Effector memory CD8-positive, alpha-beta T cell (primary cell): ENCODE measurements at regions not wholly inside any gene's neighbourhood (a gene's known extent, or its start where the extent isn't known, plus 50 kb on each side); places are given as distances from the start of the nearest gene placed in this dataset.
A peak's percentile ranks its signal among the peaks of the same experiment; 100 is the strongest.

Experiments
- ATAC-seq: fragments of 150-1000 bp; cut with Tn5 transposase; replicated peaks from 2 replicates; pipeline ENCODE4 v1.10.0; 2021; ENCODE audit warnings: mild to moderate bottlenecking, moderate library complexity
- DNase-seq, 3 experiments: peaks; one replicate each; pipeline ENCODE4 v3.0.0; 2021
- H3K27ac Mint-ChIP-seq, 2 donors: one replicate each; pipeline ENCODE4 v1.8.0; 2022; ENCODE audit warnings: mild to moderate bottlenecking in 2 of 2, mixed read lengths in 2 of 2, moderate library complexity in 2 of 2
- H3K27me3 Mint-ChIP-seq, 2 donors: one replicate each; pipeline ENCODE4 v1.8.0; 2022; ENCODE audit warnings: mixed read lengths in 2 of 2
- H3K36me3 Mint-ChIP-seq: one replicate; pipeline ENCODE4 v1.8.0; 2022; ENCODE audit warnings: mild to moderate bottlenecking, moderate library complexity, mixed read lengths; ENCODE audit not compliant: insufficient read depth
- H3K4me1 Mint-ChIP-seq, 2 donors: one replicate each; pipeline ENCODE4 v1.8.0; 2022; ENCODE audit warnings: low read depth in 2 of 2, mixed read lengths in 2 of 2
- H3K4me3 Mint-ChIP-seq, 2 donors: one replicate each; pipeline ENCODE4 v1.8.0; 2022; ENCODE audit warnings: mild to moderate bottlenecking in 2 of 2, mixed read lengths in 2 of 2, moderate library complexity in 2 of 2
- H3K9me3 Mint-ChIP-seq, 2 donors: one replicate each; pipeline ENCODE4 v1.8.0; 2022; ENCODE audit warnings: mixed read lengths in 2 of 2

DNA sequence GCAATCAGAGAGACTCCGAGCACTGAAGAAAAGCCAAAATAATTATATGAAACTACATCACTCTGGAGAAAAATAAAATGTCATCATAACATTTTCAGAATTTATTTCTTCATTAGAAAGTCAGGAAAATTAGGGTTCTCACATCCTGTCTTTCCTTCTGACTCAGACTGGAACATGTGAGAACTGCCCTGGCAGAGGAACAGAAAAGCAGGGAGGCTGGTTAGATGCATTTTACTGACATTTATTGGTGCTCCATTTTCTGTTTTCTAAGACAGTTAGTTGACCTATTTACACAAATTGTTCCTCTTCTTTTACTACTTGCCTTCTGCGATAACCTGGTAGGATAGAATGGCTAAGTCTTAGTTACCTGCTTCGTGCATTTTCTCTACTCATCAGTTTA is 58.6 kb upstream of the ANK3 start:
- H3K9me3 Mint-ChIP-seq: no peaks in the 10 kb centered on the region
- no peaks in the 10 kb centered on the region for H3K27me3 Mint-ChIP-seq
- peaks cover 5 to 9% of the 10 kb centered on the region in 2 donors for H3K4me1 Mint-ChIP-seq
- H3K27ac Mint-ChIP-seq: no peak overlapping the region
- no peaks in the 10 kb centered on the region for H3K36me3 Mint-ChIP-seq
- DNase-seq: no peak
- ATAC-seq: no peak
- H3K4me3 Mint-ChIP-seq: no peak overlapping the region

DNA sequence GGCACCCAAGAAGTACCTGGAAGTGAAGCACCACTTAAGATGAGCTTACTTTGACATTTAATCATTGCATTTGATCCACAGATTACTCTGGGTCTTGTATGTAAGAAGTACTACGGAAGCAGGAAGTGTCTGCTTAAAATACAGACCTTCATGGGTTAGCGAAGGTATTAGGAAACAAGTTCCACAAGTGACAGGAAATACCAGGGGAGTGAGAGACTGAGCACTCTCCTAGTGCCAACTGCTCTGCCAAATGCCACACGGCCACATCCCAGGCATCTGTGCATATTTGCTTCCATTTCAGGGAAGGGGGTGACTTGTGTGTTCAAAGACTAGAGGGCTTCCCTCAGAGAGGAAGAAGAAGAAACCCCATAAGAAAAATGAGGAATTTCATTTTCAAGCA is 57.2 kb upstream of the ANK3 start:
- Mint-ChIP-seq H3K4me3 (peak overlapping the region in 1 of 2 donors; percentile 29), H3K27ac (peak overlapping the region in 1 of 2 donors; percentile 49), H3K4me1 (peaks cover 5 to 9% of the 10 kb centered on the region in 2 donors), H3K27me3 (no peaks in the 10 kb centered on the region), H3K9me3 (no peaks in the 10 kb centered on the region), H3K36me3 (no peaks in the 10 kb centered on the region)
- DNase-seq (no peak), ATAC-seq (peak; percentile 36)

DNA sequence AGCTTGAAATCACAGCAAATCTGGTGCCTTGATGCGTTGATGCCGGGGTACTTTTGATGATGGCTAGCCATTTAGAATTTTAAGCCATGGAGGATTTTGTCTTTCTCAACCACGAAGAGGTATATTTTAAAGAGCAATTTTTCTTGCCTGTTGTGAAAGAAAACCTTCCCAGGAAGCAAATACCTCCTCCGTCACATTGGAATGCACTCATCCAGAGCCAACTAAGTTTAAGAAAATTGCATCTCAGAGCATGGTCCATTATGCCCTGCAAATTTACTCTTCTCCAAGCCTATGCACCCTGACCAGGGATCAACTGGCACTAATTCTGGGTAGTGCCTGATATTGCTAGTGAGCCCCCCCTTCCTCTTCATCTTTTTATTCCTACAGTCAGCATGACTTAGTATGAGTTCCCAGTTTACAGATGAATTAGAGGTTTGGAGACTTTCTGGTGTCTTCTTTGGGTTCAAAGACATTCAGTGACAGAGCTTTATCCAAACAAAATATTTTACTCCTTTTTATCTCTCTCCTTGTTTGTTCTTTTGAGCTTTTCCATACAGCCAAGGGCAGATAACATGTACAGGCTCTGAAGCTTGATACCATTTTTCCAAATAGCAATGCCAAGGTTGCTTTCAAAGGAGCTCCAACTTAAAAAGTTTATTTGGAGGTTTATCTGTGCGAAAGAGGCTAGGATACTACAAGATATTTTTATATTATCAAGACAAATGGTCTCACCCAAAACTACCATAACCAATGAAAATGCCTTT is 56.6 kb upstream of the ANK3 start:
- ATAC-seq (no peak), DNase-seq (no peak)
- Mint-ChIP-seq H3K27me3 (no peaks in the 10 kb centered on the region), H3K4me1 (peaks cover 5 to 9% of the 10 kb centered on the region in 2 donors), H3K9me3 (no peaks in the 10 kb centered on the region), H3K4me3 (peak overlapping the region in 1 of 2 donors; percentile 29), H3K36me3 (no peaks in the 10 kb centered on the region), H3K27ac (peak overlapping the region in 1 of 2 donors; percentile 49)

DNA sequence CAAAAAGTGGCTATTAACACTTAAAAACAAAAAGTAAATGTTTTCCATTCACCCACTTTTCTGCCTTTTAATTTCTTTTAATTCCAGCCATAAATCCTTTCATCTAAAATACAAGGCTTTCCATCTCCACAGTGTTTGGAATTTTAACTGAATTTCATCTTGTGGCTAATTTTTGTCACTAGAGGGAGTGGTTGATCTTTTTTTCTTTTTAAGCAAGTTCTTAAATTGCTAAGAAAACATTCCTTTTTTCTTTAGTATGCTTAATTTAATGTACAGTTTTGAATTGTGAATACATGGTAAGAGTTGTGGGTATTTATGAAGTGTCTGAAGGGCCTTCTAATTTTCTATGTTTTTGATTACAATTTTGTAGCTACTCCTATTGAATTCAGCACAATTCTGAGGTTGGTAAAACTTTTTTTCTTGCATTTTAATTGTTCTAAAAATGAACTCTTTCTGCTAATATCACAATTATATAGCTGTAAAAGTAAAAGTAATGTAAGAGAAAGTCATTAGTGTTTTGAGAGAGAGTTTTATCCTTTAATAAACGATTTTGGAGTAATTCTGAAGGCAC is 54.9 kb upstream of the ANK3 start:
- ATAC-seq: no peak
- Mint-ChIP-seq H3K27me3 (no peaks in the 10 kb centered on the region), H3K27ac (no peak overlapping the region), H3K9me3 (no peaks in the 10 kb centered on the region), H3K4me1 (peaks cover 5 to 13% of the 10 kb centered on the region in 2 donors), H3K4me3 (no peak overlapping the region), H3K36me3 (no peaks in the 10 kb centered on the region)
- no peak for DNase-seq

DNA sequence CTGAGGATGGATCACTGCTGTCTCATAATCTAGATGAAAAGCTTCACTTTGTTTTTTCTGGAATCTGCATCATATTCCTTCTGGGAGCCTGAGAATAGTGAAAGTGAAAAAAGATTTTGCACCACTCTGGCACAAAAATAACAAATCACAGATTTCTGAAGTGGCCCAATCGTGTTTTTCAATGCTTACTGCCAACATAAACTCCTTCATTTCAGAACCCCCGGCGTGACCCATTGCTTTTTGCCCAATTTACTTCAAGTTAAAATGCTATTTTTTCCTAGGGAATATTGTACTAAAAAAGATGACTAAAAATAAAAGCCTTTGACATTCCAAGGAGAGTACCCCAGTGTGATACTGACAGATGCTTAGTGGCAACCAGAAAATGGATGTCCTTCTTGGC is 53.7 kb upstream of the ANK3 start:
- no peak for ATAC-seq
- Mint-ChIP-seq H3K4me1 (peaks cover 5 to 13% of the 10 kb centered on the region in 2 donors), H3K27me3 (no peaks in the 10 kb centered on the region), H3K27ac (no peak overlapping the region), H3K9me3 (no peaks in the 10 kb centered on the region), H3K4me3 (no peak overlapping the region), H3K36me3 (no peaks in the 10 kb centered on the region)
- no peak for DNase-seq

DNA sequence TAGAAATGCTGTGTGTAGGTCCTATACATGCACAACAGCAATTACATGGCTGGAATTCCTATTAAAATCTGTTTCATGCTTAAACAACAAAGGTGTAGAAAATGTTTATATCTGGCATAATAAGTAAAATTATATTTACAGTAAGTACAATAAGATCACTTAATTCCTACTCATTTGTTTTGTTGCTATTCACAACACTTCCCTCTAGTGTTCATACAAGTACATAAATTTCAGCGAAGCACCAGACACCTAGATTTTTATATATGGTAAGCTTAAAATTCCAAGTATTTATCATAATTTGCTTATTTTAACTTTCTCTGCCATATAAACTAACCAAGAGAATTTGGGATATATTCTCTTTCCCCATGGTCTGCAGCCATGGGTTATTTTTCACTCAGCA is 51.8 kb upstream of the ANK3 start:
- DNase-seq (no peak), ATAC-seq (no peak)
- peaks cover 0 to 4% of the 10 kb centered on the region in 2 donors for H3K4me1 Mint-ChIP-seq
- H3K27ac Mint-ChIP-seq: no peak overlapping the region
- no peaks in the 10 kb centered on the region for H3K27me3 Mint-ChIP-seq
- H3K4me3 Mint-ChIP-seq: no peak overlapping the region
- H3K9me3 Mint-ChIP-seq: no peaks in the 10 kb centered on the region
- H3K36me3 Mint-ChIP-seq: no peaks in the 10 kb centered on the region

DNA sequence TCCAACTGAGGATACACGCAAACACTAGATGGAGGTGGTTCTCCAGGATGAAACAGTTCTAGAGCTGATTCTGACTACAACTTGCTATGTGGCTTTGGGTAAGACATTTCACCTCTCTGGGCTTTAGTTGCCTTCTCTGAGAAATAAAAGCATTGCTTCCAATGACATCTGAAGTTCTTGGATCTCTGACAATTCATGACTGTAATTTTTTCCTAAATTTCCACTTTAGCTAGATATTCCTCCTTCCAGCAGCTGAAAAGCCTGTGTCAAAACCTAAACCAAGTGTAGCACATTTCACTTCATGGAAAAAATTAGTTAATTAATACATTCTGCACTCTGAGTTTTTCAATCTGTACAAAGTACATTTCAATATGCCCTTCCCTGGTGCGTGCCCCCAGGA is 50.0 kb upstream of the ANK3 start:
- no peak overlapping the region for H3K4me3 Mint-ChIP-seq
- H3K9me3 Mint-ChIP-seq: no peaks in the 10 kb centered on the region
- H3K27me3 Mint-ChIP-seq: no peaks in the 10 kb centered on the region
- DNase-seq (no peak), ATAC-seq (no peak)
- H3K27ac Mint-ChIP-seq: no peak overlapping the region
- no peaks in the 10 kb centered on the region for H3K36me3 Mint-ChIP-seq
- peaks cover 0 to 4% of the 10 kb centered on the region in 2 donors for H3K4me1 Mint-ChIP-seq
